SK-N-MC (cell line): ENCODE measurements at regions not wholly inside any gene's neighbourhood (a gene's known extent, or its start where the extent isn't known, plus 50 kb on each side); places are given as distances from the start of the nearest gene placed in this dataset.

Source experiments
- EZH2 ChIP-seq: fragments of 200-600 bp; sonication (generic); IDR thresholded peaks from one replicate; pipeline ENCODE4 v1.6.1; 2017; ENCODE audit warnings: antibody characterized with exemption
- FOXP2 ChIP-seq: optimal IDR thresholded peaks from 2 replicates; pipeline ENCODE3; 2011; ENCODE audit warnings: mild to moderate bottlenecking, moderate library complexity; ENCODE audit not compliant: insufficient read depth; ENCODE audit errors: extremely low read length, control extremely low read depth
- POLR2AphosphoS5 ChIP-seq: IDR thresholded peaks from 2 replicates; pipeline ENCODE4 v1.6.1; 2012; ENCODE audit warnings: mild to moderate bottlenecking, low read depth, low read length, borderline replicate concordance

DNA sequence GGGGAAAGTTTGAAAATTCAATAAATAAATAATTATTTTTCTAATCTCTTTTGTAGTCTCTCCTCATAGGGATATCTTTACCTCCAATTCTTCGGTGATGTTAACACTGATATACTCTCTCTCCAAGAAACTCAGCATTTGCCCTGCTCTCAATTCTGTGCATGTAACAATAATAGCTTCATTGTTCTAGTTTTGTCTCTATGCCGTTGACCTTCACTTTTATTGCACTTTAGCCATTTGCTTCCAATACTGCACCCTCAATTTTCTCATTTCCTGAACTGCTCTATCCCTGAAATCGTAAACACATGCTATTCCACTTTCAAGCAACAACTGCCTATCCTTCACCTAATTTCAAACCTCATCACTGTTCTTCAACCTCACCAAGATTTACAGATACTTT is 645.0 kb downstream of the C12orf50 start:
- TF ChIP-seq POLR2AphosphoS5 (no peak), EZH2 (no peak), FOXP2 (no peak)
